GM21723 (cell line): ENCODE measurements at regions not wholly inside any gene's neighbourhood (a gene's known extent, or its start where the extent isn't known, plus 50 kb on each side); places are given as distances from the start of the nearest gene placed in this dataset.

Experiments
- ATAC-seq: cut with Tn5 transposase; IDR thresholded peaks from one replicate; pipeline ENCODE4 v1.9.1; 2021; ENCODE audit warnings: mild to moderate bottlenecking, moderate library complexity; ENCODE audit not compliant: unreplicated experiment

- ATAC-seq = no peak
Measured at GRCh38 chr15:36484038-36484778, 95.2 kb upstream of the CDIN1 start.

GRCh38 chr15:36491912-36492311 is 87.5 kb upstream of the CDIN1 start:
- no peak for ATAC-seq

GRCh38 chr15:36495456-36495991 is 83.9 kb upstream of the CDIN1 start:
- ATAC-seq = no peak

DNA sequence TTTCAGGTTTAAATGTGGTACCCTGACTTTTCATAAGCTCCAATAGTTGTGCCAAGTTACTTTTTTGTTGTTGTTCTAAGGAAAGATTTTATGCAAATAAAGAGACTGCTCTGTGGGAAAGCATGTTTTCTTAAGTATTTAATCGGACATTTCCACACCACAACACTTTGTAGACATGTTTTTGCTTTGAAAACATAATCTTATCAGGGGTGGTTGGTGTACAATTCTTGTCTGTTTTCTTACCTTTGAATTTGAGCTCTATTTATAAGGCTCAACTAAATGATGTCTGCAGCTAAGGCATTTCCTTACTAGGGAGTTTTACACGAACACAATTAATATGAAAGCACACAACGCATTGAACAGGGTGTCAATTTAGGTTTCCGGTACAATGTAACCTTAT is 81.5 kb upstream of the CDIN1 start:
- no peak for ATAC-seq

GRCh38 chr15:36498401-36498800 is 81.0 kb upstream of the CDIN1 start:
- no peak for ATAC-seq

GRCh38 chr15:36498916-36499315 is 80.5 kb upstream of the CDIN1 start:
- ATAC-seq = no peak

DNA sequence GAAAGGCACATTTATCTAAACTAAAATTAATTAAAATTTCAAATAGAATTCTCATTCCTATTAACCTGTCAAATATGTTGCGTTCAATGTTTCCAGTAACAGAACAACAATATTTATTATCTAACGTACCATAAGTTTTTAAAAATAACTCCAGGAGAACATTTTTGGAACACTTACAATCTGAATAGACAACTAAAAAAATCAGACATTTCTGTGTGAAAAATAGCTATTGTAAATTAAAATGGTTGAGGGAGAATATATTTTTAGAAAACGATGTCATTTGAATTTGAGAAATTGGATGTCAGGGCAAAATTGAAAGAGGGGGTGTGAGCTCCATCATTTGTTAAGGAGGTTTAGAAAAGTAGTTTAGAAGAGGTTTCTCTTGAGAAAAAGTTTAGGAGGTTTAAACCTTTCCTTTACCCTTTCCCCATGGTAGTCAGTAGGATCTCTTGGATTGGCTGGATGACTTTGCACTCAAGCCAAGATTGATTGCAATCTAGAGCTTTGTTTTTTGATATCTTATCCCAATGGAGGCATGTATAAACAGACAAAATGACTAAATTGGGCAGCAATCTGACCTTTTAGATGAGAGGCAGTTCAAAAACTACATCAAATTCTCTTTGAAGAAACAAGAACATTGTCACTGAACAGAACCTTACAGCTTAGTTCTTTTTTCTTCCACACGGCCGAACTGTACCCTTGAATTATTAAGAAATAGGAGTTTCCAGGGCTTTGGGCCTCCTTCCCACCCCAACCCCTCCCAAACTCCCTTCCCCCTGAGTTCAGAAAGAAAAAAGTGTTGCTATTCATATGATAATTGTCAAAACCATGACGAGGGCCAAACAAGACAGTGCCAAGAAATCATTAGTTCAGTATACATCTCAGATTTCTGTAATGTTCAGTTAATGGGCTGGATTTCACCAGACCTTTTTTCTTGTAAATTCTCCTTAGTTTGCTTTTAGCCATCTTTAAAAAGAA is 79.7 kb upstream of the CDIN1 start:
- ATAC-seq = no peak

GRCh38 chr15:36501063-36501678 is 78.3 kb upstream of the CDIN1 start:
- ATAC-seq = peak; percentile 76

DNA sequence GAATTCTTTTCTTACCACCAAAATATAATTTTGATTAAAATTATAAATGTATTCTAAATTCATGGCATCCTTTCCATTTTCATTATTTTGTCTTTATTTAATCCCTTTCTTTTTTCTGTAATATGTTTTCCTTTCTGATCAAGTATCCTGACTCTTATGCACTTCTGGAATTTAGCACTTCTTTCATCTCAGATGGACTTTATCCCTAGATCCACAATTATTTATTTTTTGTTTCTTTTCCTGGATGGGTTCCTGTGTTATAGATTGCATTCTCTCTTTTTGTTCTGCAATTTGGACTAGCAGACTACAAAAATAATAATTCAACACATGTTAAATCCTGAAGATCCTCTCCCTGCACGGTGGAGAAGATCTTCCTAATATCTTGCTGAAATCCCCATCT is 76.9 kb upstream of the CDIN1 start:
- ATAC-seq = no peak

DNA sequence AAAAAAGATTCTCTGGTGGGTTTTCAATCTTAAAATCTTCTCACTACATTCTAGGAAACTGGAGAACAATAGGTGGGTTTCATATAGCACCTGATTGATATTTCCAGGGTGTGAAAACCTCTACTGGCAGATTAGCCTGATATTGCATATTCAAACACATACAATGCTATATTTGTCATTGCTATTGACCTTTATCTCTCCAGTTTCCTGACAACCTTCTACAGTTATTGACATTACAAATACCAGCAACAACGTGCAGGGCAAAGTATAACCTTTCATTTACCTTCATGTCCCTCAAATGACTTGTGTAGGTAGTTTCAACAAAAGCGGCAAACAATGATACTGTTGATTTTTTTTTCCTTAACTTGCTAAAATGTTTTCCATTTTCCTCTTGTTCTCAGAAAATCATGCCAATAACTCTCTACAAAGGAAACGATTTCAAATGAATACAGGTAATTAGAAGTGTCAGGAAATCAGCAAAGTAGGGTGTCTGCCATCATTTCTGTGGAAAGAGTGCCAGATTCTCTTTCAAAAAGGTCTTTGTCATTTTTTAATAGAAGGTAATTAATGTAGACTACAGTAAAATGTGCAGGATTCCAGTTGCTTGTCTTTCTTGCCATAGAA is 72.6 kb upstream of the CDIN1 start:
- ATAC-seq = no peak

- no peak for ATAC-seq
Measured at GRCh38 chr15:36507458-36507857, 72.0 kb upstream of the CDIN1 start.

- ATAC-seq = no peak
Measured at GRCh38 chr15:36511594-36511993, 67.8 kb upstream of the CDIN1 start.

GRCh38 chr15:36517758-36518157 is 61.7 kb upstream of the CDIN1 start:
- no peak for ATAC-seq

DNA sequence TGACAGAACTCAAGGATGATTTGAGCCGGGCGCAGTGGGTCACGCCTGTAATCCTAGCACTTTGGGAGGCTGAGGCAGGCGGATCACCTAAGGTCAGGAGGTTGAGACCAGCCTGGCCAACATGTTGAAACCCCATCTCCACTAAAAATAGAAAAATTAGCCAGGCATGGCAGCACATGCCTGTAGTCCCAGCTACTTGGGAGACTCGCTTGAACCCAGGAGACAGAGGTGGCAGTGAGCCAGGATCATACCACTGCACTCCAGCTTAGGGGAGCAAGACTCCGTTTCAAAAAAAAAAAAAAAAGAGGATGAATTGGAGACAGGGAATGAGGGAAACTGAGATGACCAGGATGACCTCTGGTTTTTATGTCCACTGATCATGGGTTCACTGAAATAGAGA is 60.4 kb upstream of the CDIN1 start:
- ATAC-seq = no peak

DNA sequence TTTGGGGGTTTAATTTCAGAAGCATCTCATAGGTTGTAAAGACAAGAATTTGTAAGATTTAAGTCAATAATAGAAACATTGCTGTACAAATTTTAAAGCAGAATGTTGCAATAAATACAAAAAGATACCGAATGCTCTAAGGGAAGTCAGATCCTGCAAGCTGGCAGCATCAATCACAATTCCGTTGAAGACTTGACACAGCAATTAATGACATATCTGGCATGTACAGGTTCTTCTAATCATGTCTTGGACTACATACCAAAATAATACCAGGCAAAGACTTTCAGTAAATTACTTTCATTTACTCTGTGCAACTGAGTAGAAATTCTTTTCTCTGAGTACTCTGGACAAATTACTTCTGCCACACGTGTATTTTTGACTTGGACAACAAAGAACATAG is 54.0 kb upstream of the CDIN1 start:
- ATAC-seq = no peak

DNA sequence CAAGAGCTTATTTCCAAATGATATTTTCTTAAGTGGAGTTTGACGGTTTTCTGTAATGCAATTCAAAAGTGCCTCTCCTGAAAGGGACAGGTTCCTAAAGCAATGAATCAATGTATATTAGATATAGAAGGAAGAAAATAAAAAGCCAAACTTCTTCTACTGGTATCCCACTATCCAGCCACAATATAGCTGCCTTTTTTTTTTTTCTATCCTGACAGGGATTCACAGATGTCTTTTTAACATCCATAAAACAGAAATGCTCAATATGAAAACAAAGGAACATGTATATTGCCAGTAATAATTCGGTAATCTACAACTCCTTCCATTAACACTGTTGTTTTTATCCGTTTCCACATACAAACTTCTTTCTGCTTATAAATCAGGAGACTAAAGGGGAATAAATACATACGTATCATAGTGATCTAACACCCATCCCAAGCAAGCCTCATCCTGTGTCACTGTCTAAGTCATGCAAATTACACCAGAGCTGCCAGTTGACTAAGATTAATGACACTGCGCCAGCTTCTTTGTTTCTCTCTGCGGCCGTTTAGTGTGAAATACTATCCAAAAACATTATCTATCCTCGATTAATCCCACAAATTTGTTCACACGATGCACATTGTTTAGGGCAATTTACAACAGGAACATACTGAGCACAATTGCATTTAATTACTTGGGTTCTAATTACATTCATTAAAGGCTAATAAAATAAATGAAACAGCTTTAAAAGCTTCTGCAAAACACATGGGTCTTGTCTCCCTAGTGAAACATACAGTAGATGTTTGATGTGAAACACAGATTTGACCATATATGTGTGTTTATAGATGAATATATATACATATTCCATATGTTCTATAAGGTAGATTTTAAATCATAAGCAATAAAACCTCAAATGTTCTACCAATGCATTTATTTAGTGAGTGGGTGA is 51.9 kb upstream of the CDIN1 start:
- ATAC-seq = no peak

- ATAC-seq = no peak
Measured at GRCh38 chr15:36529296-36530011, 50.0 kb upstream of the CDIN1 start.
